COLO829 (cell line): ENCODE measurements at regions not wholly inside any gene's neighbourhood (a gene's known extent, or its start where the extent isn't known, plus 50 kb on each side); places are given as distances from the start of the nearest gene placed in this dataset.
"Not testable (repeated sequence)": the region's sequence is repeated elsewhere in the genome, so short reads cannot be mapped to it uniquely, and the experiment has no call there.

ENCODE experiments used
- DNase-seq: peaks from one replicate; pipeline ENCODE4 v3.0.0; 2012; ENCODE audit warnings: low spot score

DNA sequence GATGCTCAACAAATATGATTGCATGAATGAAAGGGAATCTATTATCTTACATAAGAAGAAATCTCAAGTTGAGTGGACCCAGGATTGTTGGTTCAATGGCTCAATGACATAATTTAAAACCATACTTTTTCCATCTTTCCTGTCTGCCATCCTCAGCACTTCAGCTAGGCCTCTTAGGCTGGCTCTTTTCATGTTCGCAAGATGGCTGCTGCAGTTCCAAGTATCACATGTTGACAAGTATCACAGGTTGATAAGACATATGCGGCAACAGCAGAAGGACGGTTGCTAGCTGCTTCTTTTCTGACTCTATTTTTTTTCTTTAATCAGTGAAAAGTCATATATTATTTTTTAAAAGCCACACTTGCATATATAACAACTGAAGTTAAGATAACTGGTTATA lies 79.0 kb upstream of the CDK6 start:
- no peak for DNase-seq

GRCh38 chr7:92914645-92915044 lies 78.3 kb upstream of the CDK6 start:
- DNase-seq, result no peak

DNA sequence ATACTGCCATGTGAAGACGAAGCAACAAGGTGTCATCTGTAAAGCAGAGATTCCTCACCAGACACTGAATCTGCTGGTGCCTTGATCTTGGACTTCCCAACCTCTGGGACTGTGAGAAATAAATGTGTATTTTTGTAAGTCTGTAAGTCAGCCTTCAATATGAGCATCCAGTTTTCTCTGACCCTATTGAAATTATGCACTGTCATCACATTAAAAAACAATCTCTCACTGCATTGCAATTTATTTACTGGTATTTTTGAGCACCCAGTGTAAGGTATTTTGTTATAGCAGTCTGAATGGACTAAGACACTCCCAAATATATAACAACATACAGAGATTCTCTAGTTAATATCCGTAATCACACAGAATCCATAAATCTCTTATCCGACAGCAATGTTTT lies 77.5 kb upstream of the CDK6 start:
- DNase-seq, result no peak

- DNase-seq, result no peak
Measured at GRCh38 chr7:92910976-92911375, 74.6 kb upstream of the CDK6 start.

DNA sequence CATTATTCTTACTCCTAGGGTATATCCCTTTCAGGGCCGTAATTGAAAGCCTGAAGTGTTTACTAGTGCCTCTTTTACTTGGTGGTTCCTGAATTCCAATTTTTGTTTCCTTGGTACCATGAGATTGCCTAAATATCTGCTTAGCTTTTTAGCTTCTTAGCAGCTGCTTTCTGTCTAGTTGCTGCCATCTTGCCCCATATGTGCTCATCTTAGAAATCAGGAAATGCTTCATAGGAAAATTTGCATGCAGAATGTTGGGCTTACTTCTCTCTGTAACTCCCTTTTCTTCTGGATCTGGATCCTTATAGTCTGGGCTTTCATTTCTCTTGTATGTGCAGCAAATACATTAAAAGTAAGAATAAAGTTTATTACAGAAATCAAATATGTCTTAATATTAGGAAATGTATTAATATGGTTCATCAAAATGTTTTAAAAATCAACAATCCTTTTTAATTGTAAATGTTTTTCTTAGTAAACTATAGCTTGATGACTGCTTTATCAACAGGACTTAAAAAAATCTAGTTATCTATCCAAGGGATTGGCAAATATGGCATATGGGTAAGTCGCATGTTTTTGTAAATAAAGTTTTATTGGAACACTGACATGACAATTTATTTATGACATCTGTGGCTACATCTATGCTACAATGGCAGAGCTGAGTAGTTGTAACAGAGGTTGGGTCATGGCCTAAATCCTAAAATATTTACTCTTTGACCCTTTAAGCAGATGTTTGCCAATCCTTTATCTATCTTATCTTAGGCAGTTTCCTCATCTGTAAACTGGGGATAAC lies 73.5 kb upstream of the CDK6 start:
- DNase-seq, result no peak

DNA sequence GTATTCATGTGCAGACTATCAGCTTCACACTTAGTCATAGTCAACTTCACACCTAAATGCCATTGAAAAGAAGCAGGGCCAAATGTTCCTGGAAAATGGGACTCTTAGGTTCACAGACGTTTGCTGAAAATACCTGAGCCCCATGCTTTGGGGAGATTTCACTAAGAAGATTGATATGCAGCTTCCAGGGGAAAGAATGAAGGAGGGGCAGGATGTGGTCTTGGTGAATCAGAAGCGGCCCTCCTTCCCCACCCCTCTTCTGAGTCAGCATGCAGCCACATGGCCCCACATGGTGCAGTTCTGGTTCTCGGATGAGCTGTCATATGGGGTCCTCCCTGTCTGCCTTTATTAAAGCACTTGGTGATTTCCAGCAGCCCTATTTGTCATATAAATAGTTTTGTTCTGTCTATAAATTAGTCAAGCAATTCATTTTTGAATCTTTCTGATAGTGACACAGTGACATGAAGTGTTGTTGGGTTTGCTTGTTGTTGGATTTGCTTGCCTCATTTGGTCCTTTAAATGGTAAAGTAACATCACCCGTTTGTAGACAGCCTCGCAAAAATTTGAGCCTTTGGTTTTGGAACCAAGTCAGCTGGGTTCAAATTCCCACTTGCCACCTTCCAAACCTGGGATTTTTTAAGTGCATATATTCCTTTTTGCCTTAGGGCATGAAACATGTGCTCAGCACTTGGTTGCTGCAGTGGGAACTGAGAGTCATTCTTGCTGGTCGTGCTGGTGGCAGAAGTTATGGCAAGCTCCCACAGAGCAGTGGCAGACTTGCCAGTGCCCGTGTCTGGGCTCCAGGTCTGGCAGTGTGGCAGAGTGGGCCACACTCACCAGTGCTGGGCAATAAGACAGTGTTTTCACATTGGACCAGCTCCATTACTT lies 68.1 kb upstream of the CDK6 start:
- DNase-seq, result peak; percentile 50

DNA sequence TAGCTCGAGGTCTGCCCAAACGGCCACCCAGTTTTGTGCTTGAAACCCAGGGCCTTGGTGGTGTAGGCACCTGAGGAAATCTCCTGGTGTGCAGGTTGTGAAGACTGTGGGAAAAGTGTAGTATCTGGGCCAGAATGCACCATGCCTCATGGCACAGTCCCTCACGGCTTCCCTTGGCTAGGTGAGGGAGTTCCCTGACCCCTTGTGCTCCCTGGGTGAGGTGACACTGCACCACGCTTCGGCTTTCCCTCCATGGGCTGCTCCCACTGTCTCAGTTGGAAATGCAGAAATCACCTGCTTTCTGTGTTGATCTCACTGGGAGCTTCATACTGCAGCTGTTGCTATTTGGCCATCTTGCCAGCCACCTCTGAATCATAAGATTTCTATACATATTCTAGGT lies 62.4 kb upstream of the CDK6 start:
- no peak for DNase-seq

GRCh38 chr7:92894857-92895256 lies 58.5 kb upstream of the CDK6 start:
- DNase-seq, result not testable (repeated sequence)

GRCh38 chr7:92889081-92889480 lies 52.7 kb upstream of the CDK6 start:
- DNase-seq, result no peak
